GM18502 (cell line): ENCODE measurements at regions not wholly inside any gene's neighbourhood (a gene's known extent, or its start where the extent isn't known, plus 50 kb on each side); places are given as distances from the start of the nearest gene placed in this dataset.

Source experiments
- ATAC-seq: cut with Tn5 transposase; IDR thresholded peaks from one replicate; pipeline ENCODE4 v1.9.1; 2021; ENCODE audit warnings: mild to moderate bottlenecking; ENCODE audit not compliant: unreplicated experiment, poor library complexity

- ATAC-seq: no peak
Measured at GRCh38 chr5:9869616-9870288, 239.6 kb upstream of the TAS2R1 start.

- ATAC-seq: no peak
Measured at GRCh38 chr5:9865574-9865973, 235.4 kb upstream of the TAS2R1 start.

GRCh38 chr5:9864791-9865190, 234.6 kb upstream of the TAS2R1 start:
- no peak for ATAC-seq

GRCh38 chr5:9863486-9863885, 233.3 kb upstream of the TAS2R1 start:
- ATAC-seq: no peak

- no peak for ATAC-seq
Measured at GRCh38 chr5:9861666-9862256, 231.6 kb upstream of the TAS2R1 start.

GRCh38 chr5:9859808-9860207, 229.7 kb upstream of the TAS2R1 start:
- no peak for ATAC-seq

GRCh38 chr5:9858043-9858442, 227.9 kb upstream of the TAS2R1 start:
- no peak for ATAC-seq

GRCh38 chr5:9853309-9853708, 223.2 kb upstream of the TAS2R1 start:
- no peak for ATAC-seq

- ATAC-seq: no peak
Measured at GRCh38 chr5:9852671-9853070, 222.5 kb upstream of the TAS2R1 start.

- no peak for ATAC-seq
Measured at GRCh38 chr5:9851458-9851857, 221.3 kb upstream of the TAS2R1 start.

- no peak for ATAC-seq
Measured at GRCh38 chr5:9850456-9850855, 220.3 kb upstream of the TAS2R1 start.

GRCh38 chr5:9847631-9848030, 217.5 kb upstream of the TAS2R1 start:
- no peak for ATAC-seq

GRCh38 chr5:9845185-9845584, 215.0 kb upstream of the TAS2R1 start:
- no peak for ATAC-seq

GRCh38 chr5:9841516-9842170, 211.5 kb upstream of the TAS2R1 start:
- no peak for ATAC-seq

- ATAC-seq: no peak
Measured at GRCh38 chr5:9838916-9839315, 208.8 kb upstream of the TAS2R1 start.

- ATAC-seq: no peak
Measured at GRCh38 chr5:9834871-9835770, 205.0 kb upstream of the TAS2R1 start.

- no peak for ATAC-seq
Measured at GRCh38 chr5:9833871-9834270, 203.7 kb upstream of the TAS2R1 start.

- ATAC-seq: no peak
Measured at GRCh38 chr5:9832921-9833320, 202.8 kb upstream of the TAS2R1 start.

- no peak for ATAC-seq
Measured at GRCh38 chr5:9831823-9832222, 201.7 kb upstream of the TAS2R1 start.

- ATAC-seq: no peak
Measured at GRCh38 chr5:9830184-9830583, 200.0 kb upstream of the TAS2R1 start.

GRCh38 chr5:9829621-9830020, 199.5 kb upstream of the TAS2R1 start:
- no peak for ATAC-seq
